Posterior cingulate gyrus (tissue), 11 donors: ENCODE measurements at regions not wholly inside any gene's neighbourhood (a gene's known extent, or its start where the extent isn't known, plus 50 kb on each side); places are given as distances from the start of the nearest gene placed in this dataset.
"Not testable (repeated sequence)": the region's sequence is repeated elsewhere in the genome, so short reads cannot be mapped to it uniquely, and the experiment has no call there.

Source experiments
- DNase-seq, 10 donors: peaks; one replicate each; pipeline versions ENCODE4 v3.0.0 to v3.0.0-alpha.2; 2020 to 2021; ENCODE audit warnings: mixed read lengths in 3 of 10
- intact Hi-C: fragments of 100-400 bp; cut with DNase I; formaldehyde crosslinking; loops from one replicate; pipeline ENCODE4 v1.15.1; 2023

- DNase-seq = peak in 1 of 10 donors; percentile 41
- intact Hi-C loops = no loop called here
Measured at GRCh38 chr5:173394701-173395100, 66.5 kb upstream of the STC2 start.

- peak in 1 of 10 donors; percentile 22 for DNase-seq
- intact Hi-C loops = no loop called here
Measured at GRCh38 chr5:173392172-173392571, 64.0 kb upstream of the STC2 start.

- intact Hi-C loops = no loop called here
- peak in 8 of 10 donors; percentile 20 to 89 (median 46) for DNase-seq
Measured at GRCh38 chr5:173391031-173391430, 62.8 kb upstream of the STC2 start.

DNA sequence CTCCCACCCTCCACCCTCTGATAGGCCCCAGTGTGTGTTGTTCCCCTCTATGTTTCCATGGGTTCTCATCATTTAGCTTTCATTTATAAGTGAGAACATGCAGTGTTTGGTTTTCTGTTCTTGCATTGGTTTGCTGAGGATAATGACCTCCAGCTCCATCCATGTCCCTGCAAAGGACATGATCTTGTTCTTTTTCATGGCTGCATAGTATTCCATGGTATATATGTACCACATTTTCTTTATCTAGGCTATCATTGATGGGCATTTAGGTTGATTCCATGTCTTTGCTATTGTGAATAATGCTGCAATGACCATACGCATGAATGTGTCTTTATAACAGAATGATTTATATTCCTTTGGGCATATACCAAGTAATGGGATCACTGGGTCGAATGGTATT, 59.1 kb upstream of the STC2 start:
- DNase-seq, intact Hi-C loops: not testable (repeated sequence)

DNA sequence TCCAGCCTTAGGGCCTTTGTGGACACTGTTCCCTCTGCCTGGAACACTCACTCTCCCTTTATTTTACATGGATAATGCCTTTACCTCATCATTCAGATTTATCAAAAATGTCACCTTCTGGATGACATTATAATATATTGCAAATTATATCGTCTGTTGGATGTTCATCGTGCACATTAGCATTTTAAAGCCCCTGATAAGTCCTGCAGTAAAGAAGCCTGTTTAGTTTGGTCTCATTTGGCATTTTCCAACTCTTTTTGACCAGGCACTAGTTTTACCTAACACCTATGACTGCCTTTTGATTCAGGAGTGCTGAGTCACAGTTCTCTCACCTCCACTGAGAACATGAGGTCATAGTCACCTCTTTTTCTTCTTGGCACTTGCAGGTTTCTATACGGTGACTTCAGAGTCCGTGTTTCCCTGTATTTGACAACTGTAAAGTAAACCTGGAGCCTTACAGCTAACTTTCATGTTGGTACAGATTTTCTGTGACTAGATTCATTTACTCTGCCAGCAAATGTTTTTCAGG, 57.7 kb upstream of the STC2 start:
- no peak for DNase-seq
- intact Hi-C loops = no loop called here

GRCh38 chr5:173383711-173384110, 55.5 kb upstream of the STC2 start:
- intact Hi-C loops = no loop called here
- no peak for DNase-seq

DNA sequence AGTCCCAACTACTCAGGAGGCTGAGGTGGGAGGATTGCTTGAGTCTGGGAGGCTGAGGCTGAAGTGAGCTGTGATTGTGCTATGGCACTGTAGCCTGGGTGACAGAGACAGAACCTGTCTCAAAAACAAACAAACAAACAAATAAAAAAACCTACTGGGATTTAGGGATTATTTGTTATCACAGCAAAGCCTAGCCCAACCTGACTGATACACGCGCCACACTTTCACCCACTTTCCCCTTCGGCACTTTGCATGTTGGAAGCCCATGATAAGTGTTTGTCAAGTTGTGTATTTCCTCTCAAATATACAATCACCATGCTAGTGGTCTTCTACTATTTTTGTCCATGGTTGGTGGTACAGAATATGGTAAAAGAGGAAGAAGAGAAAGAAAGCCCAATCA, 50.5 kb upstream of the STC2 start:
- intact Hi-C loops = no loop called here

More for the DNA sequence above, 50.5 kb upstream of the STC2 start:
- DNase-seq = no peak
